Stimulated activated CD8-positive, alpha-beta memory T cell treated with anti-CD3 and anti-CD28 coated beads, Interleukin-15, amount 100 ng/mL, for 24 hours (primary cell): ENCODE measurements at regions not wholly inside any gene's neighbourhood (a gene's known extent, or its start where the extent isn't known, plus 50 kb on each side); places are given as distances from the start of the nearest gene placed in this dataset.

Experiments used
- DNase-seq: peaks from one replicate; pipeline ENCODE4 v3.0.0-alpha.2; 2020; ENCODE audit warnings: low read depth

- DNase-seq = no peak
These were observed 285.7 kb downstream of the PTPRU start for GRCh38 chr1:29521811-29522580.

- no peak for DNase-seq
These were observed 285.1 kb downstream of the PTPRU start for GRCh38 chr1:29521438-29521715.

GRCh38 chr1:29520571-29521437 is 284.5 kb downstream of the PTPRU start:
- DNase-seq = no peak

GRCh38 chr1:29519788-29520110 is 283.4 kb downstream of the PTPRU start:
- DNase-seq = no peak

- no peak for DNase-seq
These were observed 282.9 kb downstream of the PTPRU start for GRCh38 chr1:29519108-29519787.

GRCh38 chr1:29518183-29518835 is 282.0 kb downstream of the PTPRU start:
- no peak for DNase-seq

GRCh38 chr1:29517251-29518086 is 281.1 kb downstream of the PTPRU start:
- no peak for DNase-seq

- no peak for DNase-seq
These were observed 279.9 kb downstream of the PTPRU start for GRCh38 chr1:29516063-29516820.

GRCh38 chr1:29515170-29515955 is 279.0 kb downstream of the PTPRU start:
- DNase-seq = no peak

GRCh38 chr1:29514361-29515169 is 278.2 kb downstream of the PTPRU start:
- DNase-seq = no peak

- no peak for DNase-seq
These were observed 277.0 kb downstream of the PTPRU start for GRCh38 chr1:29513357-29513756.

- DNase-seq = no peak
These were observed 275.1 kb downstream of the PTPRU start for GRCh38 chr1:29511436-29511835.

- no peak for DNase-seq
These were observed 272.3 kb downstream of the PTPRU start for GRCh38 chr1:29508458-29509107.

GRCh38 chr1:29506678-29507225 is 270.4 kb downstream of the PTPRU start:
- no peak for DNase-seq

GRCh38 chr1:29505532-29506220 is 269.4 kb downstream of the PTPRU start:
- DNase-seq = no peak

- DNase-seq = no peak
These were observed 268.5 kb downstream of the PTPRU start for GRCh38 chr1:29504709-29505410.

GRCh38 chr1:29504196-29504595 is 267.9 kb downstream of the PTPRU start:
- DNase-seq = no peak
